Embryonic facial prominence (tissue), 1 donor: ENCODE measurements at regions not wholly inside any gene's neighbourhood (a gene's known extent, or its start where the extent isn't known, plus 50 kb on each side); places are given as distances from the start of the nearest gene placed in this dataset.
"Not testable (repeated sequence)": the region's sequence is repeated elsewhere in the genome, so short reads cannot be mapped to it uniquely, and the experiment has no call there.

Experiments used
- DNase-seq: peaks from one replicate; pipeline ENCODE4 v3.0.0-alpha.2; 2016; ENCODE audit errors: extremely low spot score

GRCh38 chr4:26239801-26240200 is 81.0 kb upstream of the RBPJ start:
- no peak for DNase-seq

GRCh38 chr4:26241179-26241578 is 79.6 kb upstream of the RBPJ start:
- no peak for DNase-seq

GRCh38 chr4:26242451-26242850 is 78.4 kb upstream of the RBPJ start:
- no peak for DNase-seq

GRCh38 chr4:26244138-26244537 is 76.7 kb upstream of the RBPJ start:
- DNase-seq, result not testable (repeated sequence)

- no peak for DNase-seq
Measured at GRCh38 chr4:26248647-26249046, 72.2 kb upstream of the RBPJ start.

GRCh38 chr4:26252349-26253025 is 68.3 kb upstream of the RBPJ start:
- DNase-seq, result no peak

GRCh38 chr4:26253968-26254367 is 66.8 kb upstream of the RBPJ start:
- DNase-seq, result no peak

GRCh38 chr4:26255989-26256388 is 64.8 kb upstream of the RBPJ start:
- DNase-seq, result no peak

- DNase-seq, result not testable (repeated sequence)
Measured at GRCh38 chr4:26257444-26257843, 63.4 kb upstream of the RBPJ start.

GRCh38 chr4:26257850-26258249 is 63.0 kb upstream of the RBPJ start:
- no peak for DNase-seq

GRCh38 chr4:26260571-26260970 is 60.2 kb upstream of the RBPJ start:
- no peak for DNase-seq

GRCh38 chr4:26261405-26261804 is 59.4 kb upstream of the RBPJ start:
- no peak for DNase-seq

- DNase-seq, result no peak
Measured at GRCh38 chr4:26263165-26263564, 57.6 kb upstream of the RBPJ start.

GRCh38 chr4:26264109-26264508 is 56.7 kb upstream of the RBPJ start:
- no peak for DNase-seq

- no peak for DNase-seq
Measured at GRCh38 chr4:26267087-26267486, 53.7 kb upstream of the RBPJ start.

- no peak for DNase-seq
Measured at GRCh38 chr4:26268246-26268645, 52.6 kb upstream of the RBPJ start.

GRCh38 chr4:26269038-26269437 is 51.8 kb upstream of the RBPJ start:
- no peak for DNase-seq
